GM04503 (cell line): ENCODE measurements at regions not wholly inside any gene's neighbourhood (a gene's known extent, or its start where the extent isn't known, plus 50 kb on each side); places are given as distances from the start of the nearest gene placed in this dataset.
A peak's percentile ranks its signal among the peaks of the same experiment; 100 is the strongest.

Experiments used
- DNase-seq: peaks from one replicate; pipeline ENCODE4 v3.0.0-alpha.2; 2012; ENCODE audit warnings: low read depth

DNA sequence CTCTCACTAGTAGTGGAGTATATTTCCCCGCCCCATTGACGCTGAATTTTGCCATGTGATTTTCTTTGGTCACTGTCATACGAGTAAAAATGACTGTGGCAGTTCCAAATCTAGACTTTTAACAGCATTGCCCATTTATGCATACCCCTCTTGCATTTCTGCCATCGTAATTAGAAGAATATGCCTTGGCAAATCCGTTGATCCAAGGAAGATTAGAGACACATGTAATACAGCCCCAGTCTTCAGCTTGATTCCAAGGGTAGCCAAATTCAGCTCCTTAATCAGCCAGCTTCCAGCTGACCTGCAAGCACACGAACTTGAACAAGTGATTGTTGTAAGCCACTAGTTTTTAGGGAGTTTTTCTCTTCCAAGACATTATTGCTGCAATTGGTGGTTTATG lies 290.3 kb upstream of the ADAMTS5 start:
- DNase-seq: no peak

DNA sequence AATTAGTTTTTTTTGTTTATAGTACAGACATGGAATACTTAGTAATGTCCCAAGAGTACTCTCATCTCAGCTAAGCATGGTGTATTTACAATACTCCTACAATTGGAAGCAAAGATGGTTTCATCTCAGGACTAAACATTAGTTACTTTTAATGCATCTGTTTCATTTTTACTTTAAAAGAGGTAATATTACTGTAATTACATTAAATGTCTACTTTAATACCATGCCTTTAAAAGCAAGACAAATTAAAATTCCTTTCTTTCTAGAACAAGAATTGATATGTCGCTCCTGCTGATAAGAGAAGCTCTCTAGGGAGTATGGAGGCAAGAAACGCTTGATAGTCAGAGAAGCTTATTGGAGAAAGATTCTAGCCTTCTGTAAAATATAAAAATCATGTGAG lies 284.9 kb upstream of the ADAMTS5 start:
- DNase-seq: no peak

DNA sequence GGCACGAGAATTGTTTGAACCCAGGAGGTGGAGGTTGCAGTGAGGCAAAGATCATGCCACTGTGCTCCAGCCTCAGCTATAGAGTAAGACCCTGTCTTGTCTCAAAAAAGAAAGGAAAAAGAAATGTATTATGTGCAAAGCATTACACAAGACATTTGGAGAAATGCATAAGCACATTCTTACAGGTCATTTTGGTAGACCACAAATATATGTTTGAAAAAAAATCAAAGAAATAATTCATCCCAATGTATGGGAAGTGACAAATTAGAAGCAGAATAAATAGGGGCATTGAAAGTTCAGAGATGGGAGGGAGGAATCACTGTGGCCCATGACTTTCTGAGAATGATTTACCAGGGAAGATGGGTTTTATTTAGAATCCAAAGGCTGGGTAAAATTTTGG lies 283.5 kb upstream of the ADAMTS5 start:
- DNase-seq: no peak

DNA sequence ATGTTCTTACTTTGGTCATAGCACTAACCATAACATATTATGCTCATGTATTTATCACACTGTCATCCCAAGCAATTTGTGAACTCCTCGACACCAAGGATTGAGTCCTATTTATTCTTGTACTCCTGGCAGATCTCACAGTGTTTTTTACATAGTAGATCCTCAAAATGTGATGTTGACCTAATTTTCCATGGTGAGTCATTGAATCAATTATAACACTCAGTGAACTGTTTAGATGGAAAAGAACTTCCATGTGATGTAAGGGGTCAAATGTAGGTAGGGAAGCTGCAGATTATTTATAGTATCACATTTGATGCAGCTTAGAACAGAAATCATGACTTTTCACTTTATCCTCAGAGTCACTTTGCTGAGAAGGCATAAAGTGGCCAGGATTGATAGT lies 281.9 kb upstream of the ADAMTS5 start:
- no peak for DNase-seq

DNA sequence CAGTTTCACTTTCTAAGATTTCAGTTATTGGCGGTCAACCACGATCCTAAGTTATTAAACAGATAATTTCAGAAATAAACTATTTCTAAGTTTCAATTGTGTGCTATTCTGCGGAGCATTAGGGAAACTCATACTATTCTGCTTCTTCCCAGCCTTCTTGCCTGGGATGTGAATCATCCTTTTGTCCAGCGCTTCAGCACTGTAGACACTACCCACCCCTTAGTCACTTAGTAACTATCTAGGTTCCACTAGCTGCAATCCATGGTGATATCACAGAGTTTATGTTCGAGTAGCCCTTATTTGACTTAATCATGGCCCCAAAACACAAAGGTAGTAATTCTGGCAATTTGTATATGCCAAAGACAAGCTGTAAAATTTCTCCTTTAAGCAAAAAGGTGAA lies 279.9 kb upstream of the ADAMTS5 start:
- no peak for DNase-seq

DNA sequence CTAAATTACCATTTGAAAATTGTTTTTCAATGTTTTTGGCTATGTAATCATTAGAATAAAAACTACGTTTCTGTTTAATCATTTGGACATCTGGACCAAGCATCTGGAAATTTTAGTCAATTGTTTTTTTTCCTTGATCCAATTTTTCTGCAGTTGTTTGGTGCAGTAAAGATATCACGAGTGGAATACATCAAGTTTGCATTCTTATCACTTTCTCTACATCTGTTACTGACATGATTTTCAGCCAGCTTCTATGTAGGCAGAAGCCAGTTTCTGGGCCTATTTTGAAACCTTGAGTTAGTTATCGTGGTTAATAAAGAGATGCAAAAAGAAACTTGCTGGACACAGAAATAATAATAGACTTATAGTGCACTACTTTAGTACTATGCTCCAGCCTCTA lies 277.9 kb upstream of the ADAMTS5 start:
- DNase-seq: no peak

DNA sequence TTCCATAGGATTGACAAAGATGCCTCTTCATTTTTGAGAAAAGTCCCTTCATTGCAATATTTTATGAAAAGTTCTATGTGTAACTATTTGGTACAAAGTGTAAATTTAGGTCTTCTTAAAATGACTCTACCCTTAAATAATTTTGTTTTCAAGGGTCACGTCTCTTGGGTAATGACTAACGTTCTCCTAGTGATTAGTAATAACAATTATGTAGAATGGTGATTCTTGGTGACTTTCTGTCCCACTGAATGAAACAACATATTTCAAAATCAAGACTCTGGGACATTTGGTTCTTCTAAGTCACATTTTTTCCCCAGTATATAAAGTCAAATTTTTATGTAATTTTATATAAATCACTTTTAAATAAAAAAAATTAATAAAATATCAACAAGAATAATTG lies 277.5 kb upstream of the ADAMTS5 start:
- no peak for DNase-seq

DNA sequence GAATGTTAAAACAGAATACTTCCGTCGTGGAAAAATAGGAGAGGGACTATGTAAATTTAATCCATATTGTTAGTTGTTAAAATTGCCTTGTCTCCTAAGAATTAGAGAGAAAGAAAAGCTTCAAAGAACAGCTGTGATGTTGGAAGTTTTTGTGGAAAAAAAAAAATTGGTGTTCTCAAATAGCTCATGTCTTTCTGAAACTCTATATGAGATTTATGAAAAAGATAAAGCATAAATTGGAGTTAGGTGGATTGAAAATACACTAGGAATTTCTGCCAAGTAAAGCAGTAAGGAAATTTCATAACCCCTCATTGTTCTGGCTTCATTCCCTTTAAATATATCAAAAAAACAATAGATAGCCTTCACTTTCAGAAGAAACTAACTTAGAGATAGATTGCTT lies 274.0 kb upstream of the ADAMTS5 start:
- DNase-seq: no peak

DNA sequence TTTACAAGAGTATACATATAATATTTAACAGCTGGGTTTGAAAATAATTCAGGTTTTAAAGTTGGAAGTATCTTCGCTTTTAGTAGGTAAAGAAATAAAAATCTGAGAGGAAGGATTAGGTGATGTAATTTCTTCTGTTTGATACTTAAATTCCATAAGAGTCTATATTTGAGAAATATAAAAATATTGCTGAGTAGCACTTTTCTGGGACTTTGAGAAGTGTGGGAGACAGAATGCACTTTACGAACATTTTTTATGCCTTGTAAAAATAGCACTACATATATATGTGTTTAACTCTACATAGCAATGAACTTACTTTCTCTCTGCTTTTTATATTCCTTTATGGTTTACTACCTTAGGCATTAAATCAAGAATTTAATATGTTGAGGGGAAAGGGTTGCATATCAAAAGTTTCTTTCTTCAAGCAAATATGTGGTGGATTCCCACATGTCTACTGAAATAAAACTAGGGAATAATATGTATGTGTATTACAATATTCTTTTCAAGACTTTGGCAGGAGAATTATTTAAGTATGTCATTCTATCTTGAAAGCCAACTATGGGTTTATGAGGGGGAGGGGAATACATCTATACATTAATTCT lies 266.7 kb upstream of the ADAMTS5 start:
- DNase-seq: no peak

DNA sequence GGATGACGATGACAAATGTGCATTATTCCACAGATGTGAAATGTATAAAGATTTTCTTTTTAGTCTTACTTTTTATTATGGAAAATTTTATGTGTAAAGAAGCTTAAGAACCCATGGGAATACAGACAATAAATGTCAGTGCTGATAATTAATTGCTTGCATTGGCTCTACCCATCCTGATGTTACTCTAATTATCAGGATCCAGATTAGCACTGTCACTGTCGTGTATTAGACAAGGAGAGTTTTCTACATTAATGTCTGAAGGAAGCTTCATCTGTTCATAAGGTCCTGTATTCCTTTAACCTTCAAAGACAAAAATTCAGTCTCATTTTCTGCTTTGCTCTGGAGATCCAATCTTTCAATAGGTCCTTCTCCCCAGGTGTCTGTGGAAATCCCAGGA lies 259.1 kb upstream of the ADAMTS5 start:
- no peak for DNase-seq

DNA sequence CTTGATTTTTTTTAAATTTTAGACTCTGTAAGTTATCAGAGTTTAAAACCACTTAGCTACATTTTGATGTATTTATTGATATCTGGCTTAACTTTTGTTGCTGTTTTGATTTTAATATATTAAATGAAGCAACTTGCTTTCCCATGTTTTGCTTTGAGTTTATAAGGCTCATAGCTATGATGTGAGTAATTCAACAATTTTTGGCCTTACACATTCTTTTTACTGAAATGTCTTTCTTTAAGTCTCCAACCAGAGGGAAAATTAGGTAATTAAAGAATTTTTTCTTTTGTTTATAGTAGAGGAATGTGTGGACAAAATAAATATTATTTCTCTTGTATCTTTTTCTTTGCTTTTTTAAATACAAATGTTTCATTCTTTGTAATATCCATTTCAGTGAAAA lies 258.3 kb upstream of the ADAMTS5 start:
- DNase-seq: peak; percentile 31

DNA sequence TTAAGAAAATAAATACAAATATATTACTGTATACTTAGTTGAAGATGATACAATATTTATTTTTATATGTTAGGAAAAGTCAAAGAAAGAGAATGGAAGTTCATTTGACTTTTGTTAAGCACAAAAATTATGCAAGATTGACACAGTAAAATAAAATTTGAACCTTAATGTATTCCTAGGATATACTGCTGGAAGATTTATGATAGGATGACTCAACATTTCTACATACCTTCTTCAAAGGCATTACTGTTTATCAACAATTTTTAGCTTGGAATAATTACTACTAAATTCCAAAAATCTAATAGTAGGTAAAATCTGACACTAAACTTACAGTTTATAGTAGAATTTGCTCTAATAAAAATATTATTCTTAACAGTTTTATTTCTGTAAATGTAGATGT lies 257.3 kb upstream of the ADAMTS5 start:
- no peak for DNase-seq

DNA sequence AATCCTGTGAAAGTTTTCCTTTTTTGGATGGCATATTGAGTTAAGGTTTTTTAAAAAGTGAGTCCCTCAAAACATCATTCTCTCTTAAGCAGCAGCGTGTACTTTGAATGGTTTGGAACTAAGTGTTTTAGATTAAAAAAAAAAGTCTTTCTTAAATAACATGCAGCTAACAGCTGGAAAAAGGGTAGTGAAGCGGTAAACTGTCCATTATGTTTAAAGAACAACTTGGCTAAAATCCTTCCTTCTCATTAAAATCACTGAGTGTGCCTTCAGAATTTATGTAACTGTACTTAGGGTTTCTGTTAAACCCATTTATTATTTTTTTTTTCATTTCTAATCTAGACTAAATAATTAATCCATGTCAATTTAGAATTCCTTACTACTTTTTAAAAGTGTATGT lies 254.2 kb upstream of the ADAMTS5 start:
- no peak for DNase-seq

DNA sequence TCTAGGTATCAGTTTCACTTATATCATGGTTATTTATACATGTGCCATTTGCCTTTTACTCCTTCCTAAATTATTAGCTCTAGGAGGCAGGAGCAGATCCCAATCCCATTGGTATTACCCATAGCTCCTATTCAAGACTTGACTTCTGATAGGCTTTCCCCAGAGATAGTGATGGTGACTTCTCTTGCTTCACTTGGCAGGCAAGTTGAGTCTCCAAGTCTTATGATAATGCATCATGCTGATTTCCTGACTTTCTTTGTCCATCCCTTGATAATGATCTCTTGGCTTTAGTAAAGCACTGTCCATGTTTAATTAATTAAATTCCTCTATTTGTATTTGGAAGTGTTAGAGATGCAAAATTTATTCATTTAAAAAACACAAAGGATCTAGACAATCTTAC lies 253.5 kb upstream of the ADAMTS5 start:
- no peak for DNase-seq

DNA sequence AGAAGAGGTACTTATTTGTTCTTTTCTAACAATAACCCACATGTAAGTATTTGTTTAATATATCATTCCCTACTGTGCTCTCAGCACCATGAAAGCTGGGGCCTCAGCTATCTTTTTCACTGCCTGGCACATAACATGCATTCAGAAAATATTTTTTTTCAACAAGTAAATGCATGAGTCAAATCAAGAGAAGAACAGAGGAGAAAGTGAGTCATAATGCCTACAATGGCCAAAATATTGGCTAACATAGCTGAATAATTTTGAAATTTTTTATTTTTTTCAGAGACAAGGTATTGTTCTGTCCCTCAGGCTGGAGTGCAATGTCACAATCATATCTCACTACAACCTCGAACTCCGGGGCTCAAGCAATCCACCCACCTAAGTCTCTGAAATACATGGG lies 252.2 kb upstream of the ADAMTS5 start:
- DNase-seq: peak; percentile 54

DNA sequence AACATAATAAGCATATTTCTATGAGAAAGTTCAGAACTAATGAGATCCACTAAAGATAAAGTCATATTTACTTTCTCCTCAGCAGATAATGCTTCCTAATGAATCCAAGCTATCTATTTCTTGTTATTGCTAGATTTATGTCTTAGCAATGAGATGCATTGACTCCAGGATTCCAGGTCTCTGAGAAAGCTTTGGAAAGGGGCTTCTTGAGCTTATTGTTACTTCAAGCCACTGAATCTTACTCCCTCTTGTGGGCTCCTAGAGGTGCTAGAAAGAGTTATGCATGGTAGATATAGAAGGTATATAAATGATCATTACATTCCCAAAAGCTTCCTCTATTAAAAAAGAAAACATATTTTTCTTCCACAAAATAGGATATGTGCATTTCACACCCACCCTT lies 246.4 kb upstream of the ADAMTS5 start:
- no peak for DNase-seq

DNA sequence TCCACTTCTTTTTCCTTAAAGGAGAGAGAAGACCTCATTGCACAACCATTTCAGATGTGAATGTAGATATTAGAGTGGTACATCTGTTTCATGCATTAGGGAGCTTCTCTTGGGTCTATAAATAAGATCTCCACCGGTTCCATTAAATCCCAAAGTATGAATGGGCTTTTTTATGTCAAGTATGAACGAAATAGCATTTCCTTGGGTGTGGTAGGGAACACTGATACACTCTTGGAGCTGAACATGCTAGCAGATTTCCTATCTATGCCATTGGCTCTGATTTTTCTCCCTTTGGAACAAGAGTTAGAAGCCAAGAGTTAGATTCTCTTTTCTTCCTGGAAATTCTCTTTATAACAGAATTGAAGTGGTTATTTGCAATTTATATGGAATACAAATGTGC lies 245.6 kb upstream of the ADAMTS5 start:
- no peak for DNase-seq

DNA sequence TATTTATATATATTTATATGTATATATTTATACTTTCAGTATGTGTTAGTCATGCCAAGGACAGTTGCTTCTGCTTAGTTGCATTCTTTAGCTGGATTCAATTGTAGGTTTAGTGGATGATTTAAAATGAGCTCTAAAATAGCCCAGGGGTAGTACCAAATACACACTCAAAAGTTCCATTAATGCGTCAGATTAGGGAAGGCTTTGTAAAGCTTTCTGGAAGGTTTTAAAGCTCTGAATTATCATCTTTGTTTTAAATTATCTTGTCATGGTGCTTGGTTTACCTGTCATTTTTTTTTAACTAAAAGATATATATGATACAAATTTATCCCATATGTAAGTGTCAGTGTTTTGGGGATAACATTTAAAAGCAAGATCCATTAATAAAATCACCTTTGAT lies 242.7 kb upstream of the ADAMTS5 start:
- no peak for DNase-seq

DNA sequence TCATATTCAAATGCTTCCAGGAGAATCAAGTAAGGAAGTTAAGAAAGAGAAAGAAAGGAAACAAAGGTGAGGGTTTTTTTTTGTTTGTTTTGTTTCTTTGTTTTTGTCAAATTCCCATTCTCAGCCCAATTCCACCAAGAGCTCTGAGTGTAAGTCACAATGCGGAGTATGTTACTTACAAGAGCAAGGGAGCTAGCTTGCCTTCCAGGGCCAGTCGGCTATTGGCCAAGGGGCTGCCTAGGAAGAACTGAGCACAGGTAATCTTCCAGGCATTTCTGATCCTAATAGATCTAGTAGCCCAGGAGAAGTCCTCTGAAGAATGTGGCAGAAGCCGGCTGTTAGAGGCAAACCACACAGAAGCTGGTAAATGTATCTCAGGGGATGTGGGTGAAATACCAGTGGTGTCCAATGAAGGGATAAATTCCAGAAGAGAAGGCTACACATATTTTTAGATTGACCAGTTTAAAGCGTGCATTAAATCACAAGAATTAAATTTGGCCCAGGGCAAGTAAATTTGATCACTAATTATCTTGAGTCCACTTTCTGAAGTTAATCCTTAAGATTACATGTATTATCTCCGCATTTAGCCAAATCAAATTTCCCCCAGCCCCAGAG lies 239.6 kb upstream of the ADAMTS5 start:
- DNase-seq: peak; percentile 38

DNA sequence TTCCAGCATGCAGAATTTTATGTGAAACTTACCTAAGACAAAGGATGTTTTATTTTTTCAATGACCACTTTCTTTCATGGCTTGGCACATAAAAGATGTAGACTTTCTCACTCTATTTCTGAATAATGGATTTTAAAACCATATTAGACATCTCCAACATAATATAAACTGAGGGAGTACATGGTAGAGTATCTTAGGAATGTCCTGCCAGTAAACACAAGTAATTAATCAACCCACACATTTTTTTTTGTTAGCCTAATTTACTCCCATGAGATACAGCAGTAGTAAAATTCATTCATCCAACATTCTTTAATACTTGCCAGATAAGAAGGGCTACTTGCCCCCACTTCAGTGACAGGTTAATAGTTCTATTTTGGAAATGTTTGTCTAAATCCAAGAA lies 235.4 kb upstream of the ADAMTS5 start:
- DNase-seq: peak; percentile 39

DNA sequence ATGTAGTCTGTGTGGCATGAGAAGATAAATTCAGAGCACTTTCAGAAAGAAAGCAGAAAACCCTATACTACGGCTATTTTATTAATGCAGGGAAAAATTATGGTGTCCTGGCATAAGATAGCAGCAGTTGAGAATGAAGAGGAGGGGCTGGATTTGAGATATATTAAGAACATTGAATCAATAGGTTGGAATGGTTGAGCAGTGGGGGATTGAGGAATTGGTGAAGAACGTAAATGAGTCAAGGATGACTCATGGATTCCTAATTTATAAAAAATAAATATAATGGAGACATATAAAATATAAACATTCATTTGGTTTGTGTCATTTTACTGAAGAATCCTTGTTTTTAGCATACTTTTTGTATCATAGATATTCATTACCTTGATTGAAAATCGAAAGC lies 234.3 kb upstream of the ADAMTS5 start:
- DNase-seq: no peak

DNA sequence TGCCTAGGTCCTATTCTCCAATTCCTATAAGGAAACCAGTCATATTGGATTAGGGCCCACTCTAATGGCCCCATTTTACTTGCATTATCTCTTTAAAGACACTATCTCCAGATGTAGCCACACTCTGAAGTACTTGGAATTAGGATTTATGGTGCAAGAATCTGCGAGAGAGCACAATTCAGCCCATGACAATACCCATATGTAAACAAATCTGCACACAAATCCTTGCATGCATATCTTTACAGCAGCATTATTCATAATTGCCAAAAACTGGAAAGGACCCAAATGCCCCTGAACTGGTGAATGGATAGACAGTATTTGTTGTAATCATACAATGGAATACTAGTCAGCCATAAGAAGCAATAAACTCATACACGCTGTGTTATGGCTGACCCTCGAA lies 229.8 kb upstream of the ADAMTS5 start:
- DNase-seq: no peak

DNA sequence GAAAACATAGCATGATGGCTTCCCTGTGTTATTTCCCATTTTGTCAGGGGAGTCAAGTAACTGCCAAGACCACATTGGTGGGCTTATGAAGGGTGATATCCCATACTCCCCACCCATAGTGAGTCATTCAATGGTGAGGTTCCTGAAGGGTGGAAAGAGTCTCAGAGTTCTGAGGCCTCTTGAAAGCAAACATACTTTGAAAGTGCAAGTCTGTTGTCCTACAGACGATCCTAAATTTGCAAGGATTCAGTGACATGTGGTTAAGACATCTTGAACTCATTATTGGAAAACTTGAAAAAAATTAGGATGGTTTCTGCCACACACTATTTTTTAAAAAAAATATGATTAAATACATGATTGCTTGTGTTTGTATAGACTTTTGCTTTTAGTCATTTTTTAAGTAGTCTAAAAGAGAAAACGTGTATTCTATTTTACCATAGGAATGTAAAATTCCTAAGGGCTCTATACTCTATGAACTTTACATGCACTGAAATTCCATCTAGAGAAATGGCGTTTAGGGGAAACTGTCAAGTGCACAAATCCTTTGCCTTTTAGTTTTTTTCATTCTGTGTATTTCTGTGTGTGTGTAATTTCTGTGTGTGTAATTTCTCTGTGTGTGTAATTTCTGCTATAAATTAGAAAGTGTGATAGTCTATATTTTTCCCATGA lies 225.5 kb upstream of the ADAMTS5 start:
- peak; percentile 17 for DNase-seq

DNA sequence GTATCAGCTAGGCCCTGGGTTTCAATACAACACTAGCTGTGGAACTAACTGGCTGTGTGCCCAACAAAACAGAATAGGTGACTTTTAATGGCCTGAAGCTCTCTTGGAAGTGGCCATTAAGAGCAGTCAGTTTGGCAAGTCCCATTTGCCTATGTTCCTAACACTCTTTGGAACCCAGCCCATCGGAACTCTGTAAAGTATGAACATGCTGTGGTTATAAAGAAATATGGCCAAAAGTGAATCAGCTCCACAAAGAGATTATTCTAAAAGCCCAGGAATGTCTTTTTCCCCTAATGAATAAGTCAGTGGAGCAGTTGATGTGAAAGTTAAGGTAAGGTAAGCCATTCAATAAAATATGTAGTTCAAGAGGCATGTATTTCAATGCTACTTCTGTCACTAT lies 223.7 kb upstream of the ADAMTS5 start:
- DNase-seq: peak; percentile 34
